ENCODE measurements at regions not wholly inside any gene's neighbourhood (a gene's known extent, or its start where the extent isn't known, plus 50 kb on each side); places are given as distances from the start of the nearest gene placed in this dataset.

DNA sequence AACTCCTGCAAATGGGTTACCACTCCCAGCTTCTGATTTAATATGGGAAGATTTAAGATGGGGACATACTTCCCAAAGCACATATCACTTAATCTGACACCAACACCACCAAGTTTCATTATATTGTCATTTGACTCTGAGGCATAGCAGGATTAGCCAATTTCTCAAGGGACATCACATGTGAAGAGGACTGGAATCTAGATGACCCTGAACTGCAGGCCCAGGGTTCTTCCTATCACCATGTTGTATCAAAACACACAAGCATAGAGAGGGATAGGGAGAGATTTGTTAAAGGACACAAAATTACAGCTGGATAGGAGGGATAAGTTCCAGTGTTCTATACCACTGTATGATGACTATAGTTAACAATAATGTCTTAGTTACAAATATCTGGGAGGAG is 168.3 kb upstream of the PPP2R2B start:
- Histone ChIP-seq H3K4me3 (ENCODE audit: low read depth, low read length) (no peak overlapping the region), H3K36me3 (ENCODE audit: control insufficient read depth, insufficient read depth, low read length) (no peaks in the 10 kb centered on the region), H3K27me3 (ENCODE audit: control insufficient read depth, insufficient read depth, low read length) (no peaks in the 10 kb centered on the region)
- FAIRE-seq (no peak), DNase-seq (ENCODE audit: low read depth) (no peak)
- no peak for TF ChIP-seq CTCF (IDR thresholded peaks at IDR 0.05; ENCODE audit: insufficient read depth, low read length, severe bottlenecking)

- DNase-seq (ENCODE audit: low read depth) = no peak
- no peak for FAIRE-seq
- H3K4me3 ChIP-seq (ENCODE audit: low read depth, low read length) = no peak overlapping the region
- TF ChIP-seq CTCF (IDR thresholded peaks at IDR 0.05; ENCODE audit: insufficient read depth, low read length, severe bottlenecking) = no peak
- no peaks in the 10 kb centered on the region for H3K36me3 ChIP-seq (ENCODE audit: control insufficient read depth, insufficient read depth, low read length)
- peaks cover under 1% of the 10 kb centered on the region for H3K27me3 ChIP-seq (ENCODE audit: control insufficient read depth, insufficient read depth, low read length)
These were observed 171.2 kb upstream of the PPP2R2B start for GRCh38 chr5:147049764-147050163.

DNA sequence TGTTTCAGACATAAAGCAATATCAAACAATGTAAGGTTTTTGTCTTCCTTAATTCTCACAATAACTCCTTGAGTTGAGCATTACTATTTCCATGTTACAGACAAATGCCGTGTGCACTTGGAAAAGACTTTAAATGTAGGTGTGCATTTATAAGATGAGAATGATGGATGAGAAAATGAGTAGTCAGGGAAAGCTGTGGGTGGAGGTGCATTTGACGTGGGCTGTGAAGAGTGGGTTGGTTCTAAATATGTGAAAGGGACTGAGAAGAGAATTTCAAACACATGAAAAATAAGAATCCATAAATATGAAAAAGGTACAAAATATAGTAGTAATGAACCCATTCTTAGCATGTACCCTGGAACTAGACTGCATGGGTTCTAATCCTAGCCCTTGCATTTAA is 171.6 kb upstream of the PPP2R2B start:
- FAIRE-seq = no peak

GRCh38 chr5:147051193-147051592 is 172.6 kb upstream of the PPP2R2B start:
- TF ChIP-seq CTCF (IDR thresholded peaks at IDR 0.05; ENCODE audit: insufficient read depth, low read length, severe bottlenecking) = no peak
- H3K36me3 ChIP-seq (ENCODE audit: control insufficient read depth, insufficient read depth, low read length) = no peaks in the 10 kb centered on the region
- peaks cover 6% of the 10 kb centered on the region for H3K27me3 ChIP-seq (ENCODE audit: control insufficient read depth, insufficient read depth, low read length)
- H3K4me3 ChIP-seq (ENCODE audit: low read depth, low read length) = no peak overlapping the region
- DNase-seq (ENCODE audit: low read depth) = no peak
- FAIRE-seq = no peak

More for the DNA sequence above, 171.6 kb upstream of the PPP2R2B start:
- Histone ChIP-seq H3K36me3 (ENCODE audit: control insufficient read depth, insufficient read depth, low read length) (no peaks in the 10 kb centered on the region), H3K4me3 (ENCODE audit: low read depth, low read length) (no peak overlapping the region), H3K27me3 (ENCODE audit: control insufficient read depth, insufficient read depth, low read length) (peaks cover 3% of the 10 kb centered on the region)
- DNase-seq (ENCODE audit: low read depth) = no peak
- no peak for TF ChIP-seq CTCF (IDR thresholded peaks at IDR 0.05; ENCODE audit: insufficient read depth, low read length, severe bottlenecking)

GRCh38 chr5:147052519-147052918 is 174.0 kb upstream of the PPP2R2B start:
- TF ChIP-seq CTCF (IDR thresholded peaks at IDR 0.05; ENCODE audit: insufficient read depth, low read length, severe bottlenecking) = no peak
- FAIRE-seq = no peak

GRCh38 chr5:147055089-147055826 is 176.7 kb upstream of the PPP2R2B start:
- DNase-seq (ENCODE audit: low read depth) = no peak
- peaks cover 6% of the 10 kb centered on the region for H3K27me3 ChIP-seq (ENCODE audit: control insufficient read depth, insufficient read depth, low read length)
- no peak overlapping the region for H3K4me3 ChIP-seq (ENCODE audit: low read depth, low read length)
- no peak for TF ChIP-seq CTCF (IDR thresholded peaks at IDR 0.05; ENCODE audit: insufficient read depth, low read length, severe bottlenecking)
- H3K36me3 ChIP-seq (ENCODE audit: control insufficient read depth, insufficient read depth, low read length) = no peaks in the 10 kb centered on the region
- no peak for FAIRE-seq

More at GRCh38 chr5:147052519-147052918, 174.0 kb upstream of the PPP2R2B start:
- no peak overlapping the region for H3K4me3 ChIP-seq (ENCODE audit: low read depth, low read length)
- peaks cover 6% of the 10 kb centered on the region for H3K27me3 ChIP-seq (ENCODE audit: control insufficient read depth, insufficient read depth, low read length)
- no peaks in the 10 kb centered on the region for H3K36me3 ChIP-seq (ENCODE audit: control insufficient read depth, insufficient read depth, low read length)
- no peak for DNase-seq (ENCODE audit: low read depth)

Measured in bronchial epithelial cell (primary cell).